Uterus (tissue), 2 donors: ENCODE measurements at regions not wholly inside any gene's neighbourhood (a gene's known extent, or its start where the extent isn't known, plus 50 kb on each side); places are given as distances from the start of the nearest gene placed in this dataset.

ENCODE experiments used
- POLR2A ChIP-seq, 2 donors: fragments of 450-650 bp; IDR thresholded peaks; one replicate each; pipeline ENCODE4 v1.6.1; 2016; ENCODE audit warnings: antibody characterized with exemption in 2 of 2, mild to moderate bottlenecking in 1 of 2, moderate library complexity in 1 of 2
- TF ChIP-seq, protein P1 (sequence below), 4 experiments: fragments of 200-600 bp in 2 of 4; fragments of 450-650 bp in 2 of 4; sonication (generic) in 2 of 4; IDR thresholded peaks; one replicate each; pipeline ENCODE4 v1.5.1; 2016 to 2019; ENCODE audit warnings: antibody characterized with exemption in 4 of 4, mild to moderate bottlenecking in 2 of 4, moderate library complexity in 1 of 4

DNA sequence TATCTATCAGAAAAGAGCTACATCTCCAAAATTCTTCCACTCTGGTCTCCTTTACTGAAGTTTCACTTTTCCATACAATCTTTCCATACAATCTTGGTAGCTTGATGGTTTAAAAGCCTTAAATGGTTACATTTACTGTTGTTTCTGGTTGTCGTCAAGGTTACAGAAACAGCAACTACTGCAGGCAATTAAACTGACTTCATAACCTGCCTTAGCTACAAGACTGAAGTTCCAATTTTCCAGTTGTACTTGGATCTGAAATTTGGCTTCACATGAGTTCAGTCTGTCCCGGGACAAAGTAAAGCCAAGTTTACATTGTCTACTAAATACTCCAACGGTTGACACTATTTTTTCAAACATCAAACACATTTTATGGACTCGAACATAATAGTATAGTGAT is 326.4 kb downstream of the ANKRD50 start:
- TF ChIP-seq, protein P1, sequence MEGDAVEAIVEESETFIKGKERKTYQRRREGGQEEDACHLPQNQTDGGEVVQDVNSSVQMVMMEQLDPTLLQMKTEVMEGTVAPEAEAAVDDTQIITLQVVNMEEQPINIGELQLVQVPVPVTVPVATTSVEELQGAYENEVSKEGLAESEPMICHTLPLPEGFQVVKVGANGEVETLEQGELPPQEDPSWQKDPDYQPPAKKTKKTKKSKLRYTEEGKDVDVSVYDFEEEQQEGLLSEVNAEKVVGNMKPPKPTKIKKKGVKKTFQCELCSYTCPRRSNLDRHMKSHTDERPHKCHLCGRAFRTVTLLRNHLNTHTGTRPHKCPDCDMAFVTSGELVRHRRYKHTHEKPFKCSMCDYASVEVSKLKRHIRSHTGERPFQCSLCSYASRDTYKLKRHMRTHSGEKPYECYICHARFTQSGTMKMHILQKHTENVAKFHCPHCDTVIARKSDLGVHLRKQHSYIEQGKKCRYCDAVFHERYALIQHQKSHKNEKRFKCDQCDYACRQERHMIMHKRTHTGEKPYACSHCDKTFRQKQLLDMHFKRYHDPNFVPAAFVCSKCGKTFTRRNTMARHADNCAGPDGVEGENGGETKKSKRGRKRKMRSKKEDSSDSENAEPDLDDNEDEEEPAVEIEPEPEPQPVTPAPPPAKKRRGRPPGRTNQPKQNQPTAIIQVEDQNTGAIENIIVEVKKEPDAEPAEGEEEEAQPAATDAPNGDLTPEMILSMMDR (IDR thresholded peaks at IDR 0.05): no peak
- TF ChIP-seq POLR2A (IDR thresholded peaks at IDR 0.05): no peak
